HEK293T (cell line): ENCODE measurements at regions not wholly inside any gene's neighbourhood (a gene's known extent, or its start where the extent isn't known, plus 50 kb on each side); places are given as distances from the start of the nearest gene placed in this dataset.

Source experiments
- BHLHE40 ChIP-seq: fragments of 450-650 bp; IDR thresholded peaks from 2 replicates; pipeline ENCODE4 v1.6.1; 2016; ENCODE audit warnings: mild to moderate bottlenecking, moderate library complexity, borderline replicate concordance
- ELF4 ChIP-seq: fragments of 450-650 bp; IDR thresholded peaks from 2 replicates; pipeline ENCODE4 v1.6.1; 2017; ENCODE audit warnings: antibody characterized with exemption
- FOXK2 ChIP-seq: fragments of 450-650 bp; IDR thresholded peaks from 2 replicates; pipeline ENCODE4 v1.6.1; 2016; ENCODE audit warnings: mild to moderate bottlenecking
- L3MBTL2 ChIP-seq: fragments of 450-650 bp; conservative IDR thresholded peaks from 2 replicates; pipeline ENCODE4 v1.6.1; 2016; ENCODE audit warnings: mild to moderate bottlenecking
- SP1 ChIP-seq: fragments of 450-650 bp; IDR thresholded peaks from 2 replicates; pipeline ENCODE4 v1.6.1; 2017
- SUZ12 ChIP-seq: fragments of 450-650 bp; IDR thresholded peaks from 2 replicates; pipeline ENCODE4 v1.6.1; 2016; ENCODE audit warnings: mild to moderate bottlenecking
- TARDBP ChIP-seq: fragments of 450-650 bp; IDR thresholded peaks from 2 replicates; pipeline ENCODE4 v1.6.1; 2016

- TF ChIP-seq BHLHE40 (no peak), SUZ12 (no peak), ELF4 (no peak), TARDBP (no peak), FOXK2 (no peak), SP1 (no peak), L3MBTL2 (no peak)
Observed at GRCh38 chr2:52658598-52658997, 1109.0 kb upstream of the CHAC2 start.
